Uterus (tissue), 3 donors: ENCODE measurements at regions not wholly inside any gene's neighbourhood (a gene's known extent, or its start where the extent isn't known, plus 50 kb on each side); places are given as distances from the start of the nearest gene placed in this dataset.

ENCODE experiments used
- DNase-seq, 2 donors: peaks; one replicate each; pipeline ENCODE4 v3.0.0-alpha.2; 2019 to 2020
- H3K27ac ChIP-seq, 2 donors: fragments of 200-600 bp; sonication (generic); 1 replicate in 1 of 2; 2 replicates in 1 of 2; pipeline ENCODE4 v1.5.1; 2016 to 2018
- H3K27me3 ChIP-seq, 2 donors: fragments of 200-600 bp; sonication (generic); one replicate each; pipeline ENCODE4 v1.5.1; 2018 to 2019; ENCODE audit warnings: control low read depth in 1 of 2
- H3K36me3 ChIP-seq, 2 donors: fragments of 200-600 bp; sonication (generic); one replicate each; pipeline ENCODE4 v1.5.1; 2019; ENCODE audit warnings: control low read depth in 1 of 2
- H3K4me1 ChIP-seq, 2 donors: fragments of 200-600 bp; sonication (generic); one replicate each; pipeline ENCODE4 v1.5.1; 2018 to 2019; ENCODE audit warnings: control low read depth in 1 of 2
- H3K4me3 ChIP-seq, 2 donors: fragments of 200-600 bp; sonication (generic); 1 replicate in 1 of 2; 2 replicates in 1 of 2; pipeline ENCODE4 v1.5.1; 2018 to 2019; ENCODE audit warnings: mild to moderate bottlenecking in 1 of 2
- H3K9me3 ChIP-seq, 2 donors: fragments of 200-600 bp; sonication (generic); one replicate each; pipeline ENCODE4 v1.5.1; 2019; ENCODE audit warnings: control low read depth in 1 of 2
- CTCF ChIP-seq, 4 experiments: fragments of 200-600 bp in 2 of 4; fragments of 450-650 bp in 2 of 4; sonication (generic) in 2 of 4; IDR thresholded peaks; one replicate each; pipeline ENCODE4 v1.5.1; 2016 to 2019; ENCODE audit warnings: antibody characterized with exemption in 4 of 4, mild to moderate bottlenecking in 2 of 4, moderate library complexity in 1 of 4
- POLR2A ChIP-seq, 2 donors: fragments of 450-650 bp; IDR thresholded peaks; one replicate each; pipeline ENCODE4 v1.6.1; 2016; ENCODE audit warnings: antibody characterized with exemption in 2 of 2, mild to moderate bottlenecking in 1 of 2, moderate library complexity in 1 of 2
- intact Hi-C: fragments of 100-400 bp; cut with DNase I; formaldehyde crosslinking; loops from one replicate; pipeline ENCODE4 v1.15.1; 2023; ENCODE audit warnings: low total_unique reads
- donor health status: DM: yes; HTN: yes; CAD: no.

- Histone ChIP-seq H3K36me3 (no peaks in the 10 kb centered on the region), H3K4me3 (no peak overlapping the region), H3K27me3 (no peaks in the 10 kb centered on the region), H3K27ac (no peak overlapping the region), H3K9me3 (no peaks in the 10 kb centered on the region), H3K4me1 (no peaks in the 10 kb centered on the region)
- no peak for DNase-seq
- intact Hi-C loops, result no loop called here
- no peak for TF ChIP-seq CTCF (IDR thresholded peaks at IDR 0.05)
- no peak for TF ChIP-seq POLR2A (IDR thresholded peaks at IDR 0.05)
Measured at GRCh38 chr4:129604632-129605255, 508.8 kb downstream of the C4orf33 start.

- Histone ChIP-seq H3K27me3 (no peaks in the 10 kb centered on the region), H3K36me3 (no peaks in the 10 kb centered on the region), H3K9me3 (no peaks in the 10 kb centered on the region), H3K4me1 (no peaks in the 10 kb centered on the region), H3K4me3 (no peak overlapping the region), H3K27ac (no peak overlapping the region)
- no peak for DNase-seq
- intact Hi-C loops, result no loop called here
- TF ChIP-seq POLR2A (IDR thresholded peaks at IDR 0.05) (no peak), CTCF (IDR thresholded peaks at IDR 0.05) (no peak)
Measured at GRCh38 chr4:129614611-129615010, 518.7 kb downstream of the C4orf33 start.

DNA sequence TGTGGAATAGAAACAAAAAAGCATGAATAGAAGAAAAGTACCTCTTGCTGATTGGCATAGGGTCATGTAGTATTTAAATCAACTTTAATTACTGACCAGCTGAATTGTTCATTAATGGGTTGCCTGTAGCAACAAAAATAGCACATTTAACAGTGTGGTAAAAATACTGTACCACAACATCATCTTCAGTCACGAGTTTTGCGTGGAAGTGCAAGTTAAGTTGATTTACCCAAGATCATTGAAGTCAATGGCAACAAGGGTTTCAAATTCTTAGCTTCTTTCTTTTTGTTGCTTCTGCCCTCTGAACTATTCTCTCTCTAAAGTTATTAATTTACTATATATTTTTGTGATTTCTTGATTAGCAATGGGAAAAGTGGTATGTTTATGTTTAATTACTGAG lies 526.6 kb downstream of the C4orf33 start:
- H3K4me1 ChIP-seq, result no peaks in the 10 kb centered on the region
- no peak for DNase-seq
- no peaks in the 10 kb centered on the region for H3K27me3 ChIP-seq
- intact Hi-C loops, result no loop called here
- no peak overlapping the region for H3K4me3 ChIP-seq
- H3K27ac ChIP-seq, result no peak overlapping the region
- TF ChIP-seq POLR2A (IDR thresholded peaks at IDR 0.05) (no peak), CTCF (IDR thresholded peaks at IDR 0.05) (no peak)
- no peaks in the 10 kb centered on the region for H3K36me3 ChIP-seq
- H3K9me3 ChIP-seq, result no peaks in the 10 kb centered on the region

GRCh38 chr4:129623233-129623875 lies 527.4 kb downstream of the C4orf33 start:
- no peaks in the 10 kb centered on the region for H3K4me1 ChIP-seq
- no peak overlapping the region for H3K27ac ChIP-seq
- DNase-seq, result no peak
- no peak overlapping the region for H3K4me3 ChIP-seq
- TF ChIP-seq CTCF (IDR thresholded peaks at IDR 0.05) (no peak), POLR2A (IDR thresholded peaks at IDR 0.05) (no peak)
- no peaks in the 10 kb centered on the region for H3K27me3 ChIP-seq
- intact Hi-C loops, result no loop called here
- no peaks in the 10 kb centered on the region for H3K36me3 ChIP-seq
- H3K9me3 ChIP-seq, result no peaks in the 10 kb centered on the region

DNA sequence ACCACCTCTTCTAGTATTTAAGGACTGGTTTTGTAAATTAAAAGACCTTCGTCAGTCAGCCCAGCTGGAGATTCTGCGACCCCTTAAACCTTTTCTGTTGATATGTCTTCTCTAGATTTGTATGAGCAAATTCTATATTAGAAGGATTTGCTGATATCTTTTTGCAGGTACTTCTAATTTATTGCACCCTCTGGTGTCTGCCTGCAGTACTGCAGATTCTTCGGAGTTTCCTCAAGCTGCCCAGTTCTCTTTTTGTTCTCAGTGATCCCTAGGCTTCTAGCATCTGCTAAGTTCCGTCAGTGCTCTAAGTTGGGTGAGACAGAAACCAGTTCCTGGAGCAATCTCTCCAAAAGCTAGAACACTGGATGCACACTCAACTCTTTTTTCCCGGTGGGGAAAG lies 545.2 kb downstream of the C4orf33 start:
- intact Hi-C loops, result no loop called here
- Histone ChIP-seq H3K4me1 (no peaks in the 10 kb centered on the region), H3K27ac (no peak overlapping the region), H3K27me3 (no peaks in the 10 kb centered on the region), H3K36me3 (no peaks in the 10 kb centered on the region), H3K9me3 (no peaks in the 10 kb centered on the region), H3K4me3 (no peak overlapping the region)
- TF ChIP-seq CTCF (IDR thresholded peaks at IDR 0.05), result peak; percentile 11 to 54 (median 46)
- TF ChIP-seq POLR2A (IDR thresholded peaks at IDR 0.05), result no peak
- peak in 1 of 2 donors; percentile 14 for DNase-seq
